ENCODE measurements at regions not wholly inside any gene's neighbourhood (a gene's known extent, or its start where the extent isn't known, plus 50 kb on each side); places are given as distances from the start of the nearest gene placed in this dataset.

GRCh38 chr1:17948594-17948993 is 159.0 kb upstream of the IGSF21 start:
- DNase-seq (ENCODE audit: low read depth, low spot score) (no peak), ATAC-seq (no peak)
- Histone ChIP-seq H3K4me3 (replicated peaks in 1 of 2; ENCODE audit: low read depth in 1 of 2, low read length in 2 of 2) (no peak overlapping the region), H3K79me2 (ENCODE audit: insufficient read depth, low read length) (no peaks in the 10 kb centered on the region), H3K9me3 (ENCODE audit: control insufficient read depth in 1 of 2, insufficient read depth in 1 of 2, low read depth in 1 of 2, low read length in 2 of 2) (no peaks in the 10 kb centered on the region), H3K9me2 (ENCODE audit: insufficient read depth) (no peaks in the 10 kb centered on the region), H3K4me1 (ENCODE audit: control insufficient read depth in 1 of 2, insufficient read depth in 2 of 2, low read length in 2 of 2) (no peaks in the 10 kb centered on the region), H2AFZ (ENCODE audit: low read depth, low read length, poor library complexity, severe bottlenecking) (no peak overlapping the region), H4K20me1 (ENCODE audit: insufficient read depth) (no peaks in the 10 kb centered on the region), H3K9ac (ENCODE audit: low read length) (no peak overlapping the region), H3K27me3 (ENCODE audit: insufficient read depth, low read length) (peaks cover 17% of the 10 kb centered on the region; the same call in 1 of the 2 replicates), H3K36me3 (ENCODE audit: control insufficient read depth in 1 of 2, insufficient read depth in 2 of 2, low read length in 2 of 2) (no peaks in the 10 kb centered on the region), H3K4me2 (ENCODE audit: low read length) (no peak overlapping the region), H3K27ac (ENCODE audit: low read depth, low read length) (no peak overlapping the region)
- ChIA-PET POLR2A (no interaction called here), RAD21 (ENCODE audit: low non-redundant PET in 1 of 2, low total read pairs in 2 of 2, uncharacterized antibody in 2 of 2, unreplicated experiment in 2 of 2) (no interaction called here), CTCF (no interaction called here)
- intact Hi-C loops (cut with micrococcal nuclease): no loop called here
- BruUV-seq (replicated peaks): no TSS peak
- TF ChIP-seq MAX (IDR thresholded peaks at IDR 0.05) (no peak), CBX3 (IDR thresholded peaks at IDR 0.05; ENCODE audit: low read depth) (no peak)

DNA sequence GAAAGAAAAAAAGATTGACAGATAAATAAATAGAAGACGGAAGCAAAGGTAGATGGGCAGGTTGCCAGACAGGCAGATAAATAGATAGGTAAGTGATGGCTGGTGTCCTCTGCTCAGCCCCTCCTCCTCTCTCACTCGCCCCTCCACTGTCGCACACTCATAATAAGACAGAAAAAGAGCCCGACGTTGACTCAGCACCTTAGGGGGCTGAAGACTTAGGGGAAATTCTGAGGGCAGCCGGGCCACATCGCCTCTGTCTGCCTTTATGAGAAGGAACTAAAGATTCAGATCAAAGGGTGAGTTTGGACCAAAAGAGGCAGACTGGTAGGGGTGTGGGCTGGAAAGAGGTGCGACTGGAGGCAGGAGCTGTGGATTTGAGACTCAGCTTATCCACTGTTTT is 158.1 kb upstream of the IGSF21 start:
- Histone ChIP-seq H3K27ac (ENCODE audit: low read depth, low read length) (no peak overlapping the region), H3K4me3 (replicated peaks in 1 of 2; ENCODE audit: low read depth in 1 of 2, low read length in 2 of 2) (no peak overlapping the region), H3K36me3 (ENCODE audit: control insufficient read depth in 1 of 2, insufficient read depth in 2 of 2, low read length in 2 of 2) (no peaks in the 10 kb centered on the region), H3K9me3 (ENCODE audit: control insufficient read depth in 1 of 2, insufficient read depth in 1 of 2, low read depth in 1 of 2, low read length in 2 of 2) (no peaks in the 10 kb centered on the region), H3K79me2 (ENCODE audit: insufficient read depth, low read length) (no peaks in the 10 kb centered on the region), H3K27me3 (ENCODE audit: insufficient read depth, low read length) (peaks cover 17% of the 10 kb centered on the region; the same call in 1 of the 2 replicates), H3K4me1 (ENCODE audit: control insufficient read depth in 1 of 2, insufficient read depth in 2 of 2, low read length in 2 of 2) (no peaks in the 10 kb centered on the region), H3K9me2 (ENCODE audit: insufficient read depth) (no peaks in the 10 kb centered on the region), H3K4me2 (ENCODE audit: low read length) (no peak overlapping the region), H3K9ac (ENCODE audit: low read length) (no peak overlapping the region), H4K20me1 (ENCODE audit: insufficient read depth) (no peaks in the 10 kb centered on the region), H2AFZ (ENCODE audit: low read depth, low read length, poor library complexity, severe bottlenecking) (no peak overlapping the region)
- CTCF ChIA-PET: no interaction called here
- RAD21 ChIA-PET (ENCODE audit: low non-redundant PET in 1 of 2, low total read pairs in 2 of 2, uncharacterized antibody in 2 of 2, unreplicated experiment in 2 of 2): no interaction called here
- TF ChIP-seq, protein P1, sequence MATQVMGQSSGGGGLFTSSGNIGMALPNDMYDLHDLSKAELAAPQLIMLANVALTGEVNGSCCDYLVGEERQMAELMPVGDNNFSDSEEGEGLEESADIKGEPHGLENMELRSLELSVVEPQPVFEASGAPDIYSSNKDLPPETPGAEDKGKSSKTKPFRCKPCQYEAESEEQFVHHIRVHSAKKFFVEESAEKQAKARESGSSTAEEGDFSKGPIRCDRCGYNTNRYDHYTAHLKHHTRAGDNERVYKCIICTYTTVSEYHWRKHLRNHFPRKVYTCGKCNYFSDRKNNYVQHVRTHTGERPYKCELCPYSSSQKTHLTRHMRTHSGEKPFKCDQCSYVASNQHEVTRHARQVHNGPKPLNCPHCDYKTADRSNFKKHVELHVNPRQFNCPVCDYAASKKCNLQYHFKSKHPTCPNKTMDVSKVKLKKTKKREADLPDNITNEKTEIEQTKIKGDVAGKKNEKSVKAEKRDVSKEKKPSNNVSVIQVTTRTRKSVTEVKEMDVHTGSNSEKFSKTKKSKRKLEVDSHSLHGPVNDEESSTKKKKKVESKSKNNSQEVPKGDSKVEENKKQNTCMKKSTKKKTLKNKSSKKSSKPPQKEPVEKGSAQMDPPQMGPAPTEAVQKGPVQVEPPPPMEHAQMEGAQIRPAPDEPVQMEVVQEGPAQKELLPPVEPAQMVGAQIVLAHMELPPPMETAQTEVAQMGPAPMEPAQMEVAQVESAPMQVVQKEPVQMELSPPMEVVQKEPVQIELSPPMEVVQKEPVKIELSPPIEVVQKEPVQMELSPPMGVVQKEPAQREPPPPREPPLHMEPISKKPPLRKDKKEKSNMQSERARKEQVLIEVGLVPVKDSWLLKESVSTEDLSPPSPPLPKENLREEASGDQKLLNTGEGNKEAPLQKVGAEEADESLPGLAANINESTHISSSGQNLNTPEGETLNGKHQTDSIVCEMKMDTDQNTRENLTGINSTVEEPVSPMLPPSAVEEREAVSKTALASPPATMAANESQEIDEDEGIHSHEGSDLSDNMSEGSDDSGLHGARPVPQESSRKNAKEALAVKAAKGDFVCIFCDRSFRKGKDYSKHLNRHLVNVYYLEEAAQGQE (IDR thresholded peaks at IDR 0.05; ENCODE audit: low read depth): no peak
- TF ChIP-seq RAD21 (IDR thresholded peaks at IDR 0.05; ENCODE audit: low read depth) (no peak), POLR2A (IDR thresholded peaks at IDR 0.05; ENCODE audit: borderline replicate concordance, extremely low read depth, insufficient read depth, insufficient read length) (no peak), TCF7L2 (IDR thresholded peaks at IDR 0.05; ENCODE audit: borderline replicate concordance, extremely low read depth, insufficient read depth, insufficient read length) (no peak), ZFX (IDR thresholded peaks at IDR 0.05) (no peak)
- intact Hi-C loops (cut with micrococcal nuclease): no loop called here
- BruUV-seq (replicated peaks): no TSS peak
- no peak for DNase-seq (ENCODE audit: low read depth, low spot score)
- POLR2A ChIA-PET: no interaction called here
- no peak for ATAC-seq

Data from HCT116 (cell line).